WTC11 (cell line): ENCODE measurements at regions not wholly inside any gene's neighbourhood (a gene's known extent, or its start where the extent isn't known, plus 50 kb on each side); places are given as distances from the start of the nearest gene placed in this dataset.

ENCODE experiments used
- ATAC-seq: fragments of 200-7000 bp; cut with Tn5 transposase; 2 replicates; pipeline ENCODE4 v1.10.0; 2021; ENCODE audit warnings: mild to moderate bottlenecking, moderate library complexity
- CTCF ChIA-PET: fragments of 300-600 bp; sonication (Branson Sonifier 250); formaldehyde crosslinking; loops from one replicate; lab custom pipeline; 2021; ENCODE audit warnings: antibody characterized with exemption; lab: Charles Lee
- POLR2A ChIA-PET: fragments of 350-600 bp; sonication (Branson Sonifier 250); formaldehyde crosslinking; loops from one replicate; lab custom pipeline; 2021; ENCODE audit warnings: antibody characterized with exemption; lab: Charles Lee
- DNase-seq: peaks from one replicate; pipeline ENCODE4 v3.0.0; 2021; ENCODE audit warnings: low spot score
- H3K27ac Mint-ChIP-seq: 2 replicates; pipeline ENCODE4 v1.8.0; 2021; ENCODE audit warnings: mixed read lengths
- H3K27me3 Mint-ChIP-seq: 2 replicates; pipeline ENCODE4 v1.8.0; 2021; ENCODE audit warnings: low read depth, mild to moderate bottlenecking, moderate library complexity, mixed read lengths
- H3K36me3 Mint-ChIP-seq: 2 replicates; pipeline ENCODE4 v1.8.0; 2021; ENCODE audit warnings: mixed read lengths
- H3K4me1 Mint-ChIP-seq: 2 replicates; pipeline ENCODE4 v1.8.0; 2022; ENCODE audit warnings: mixed read lengths
- H3K4me3 Mint-ChIP-seq: 2 replicates; pipeline ENCODE4 v1.8.0; 2021; ENCODE audit warnings: mild to moderate bottlenecking, moderate library complexity, mixed read lengths
- H3K9me3 Mint-ChIP-seq: 2 replicates; pipeline ENCODE4 v1.8.0; 2021; ENCODE audit warnings: mixed read lengths
- AR ChIP-seq: fragments of 250-450 bp; sonication (Bioruptor Pico); IDR thresholded peaks from 2 replicates; pipeline ENCODE4 v1.9.0; 2021; ENCODE audit warnings: mild to moderate bottlenecking
- E2F1 ChIP-seq: sonication (generic); formaldehyde crosslinking; IDR thresholded peaks from 2 replicates; pipeline ENCODE4 v1.8.0; 2022; ENCODE audit warnings: mild to moderate bottlenecking, missing genetic modification reagents
- E2F4 ChIP-seq: sonication (generic); formaldehyde crosslinking; IDR thresholded peaks from 2 replicates; pipeline ENCODE4 v1.8.1; 2022; ENCODE audit warnings: low read depth, mild to moderate bottlenecking, moderate library complexity, missing genetic modification reagents, borderline replicate concordance
- ESRRA ChIP-seq: sonication (generic); formaldehyde crosslinking; IDR thresholded peaks from 2 replicates; pipeline ENCODE4 v1.8.1; 2022; ENCODE audit warnings: mild to moderate bottlenecking, missing genetic modification reagents, borderline replicate concordance
- FOXP1 ChIP-seq: sonication (generic); formaldehyde crosslinking; IDR thresholded peaks from 2 replicates; pipeline ENCODE4 v1.8.0; 2022; ENCODE audit warnings: missing genetic modification reagents, mild to moderate bottlenecking, moderate library complexity, borderline replicate concordance
- GABPB1 ChIP-seq: sonication (generic); formaldehyde crosslinking; IDR thresholded peaks from 2 replicates; pipeline ENCODE4 v1.8.1; 2023; ENCODE audit warnings: mild to moderate bottlenecking, missing genetic modification reagents
- GTF2I ChIP-seq: fragments of 250-450 bp; sonication (Bioruptor Pico); conservative IDR thresholded peaks from 2 replicates; pipeline ENCODE4 v1.4.0; 2021; ENCODE audit warnings: mild to moderate bottlenecking
- HMGXB4 ChIP-seq: sonication (generic); formaldehyde crosslinking; IDR thresholded peaks from 2 replicates; pipeline ENCODE4 v1.8.1; 2023; ENCODE audit warnings: mild to moderate bottlenecking, moderate library complexity, missing genetic modification reagents
- JUN ChIP-seq: sonication (generic); formaldehyde crosslinking; IDR thresholded peaks from 2 replicates; pipeline ENCODE4 v1.8.0; 2023; ENCODE audit warnings: mild to moderate bottlenecking, missing genetic modification reagents
- MYBL2 ChIP-seq: sonication (generic); formaldehyde crosslinking; IDR thresholded peaks from 2 replicates; pipeline ENCODE4 v1.8.1; 2023; ENCODE audit warnings: mild to moderate bottlenecking, moderate library complexity, missing genetic modification reagents
- PRDM15 ChIP-seq: sonication (generic); formaldehyde crosslinking; IDR thresholded peaks from 2 replicates; pipeline ENCODE4 v1.8.0; 2022; ENCODE audit warnings: missing genetic modification reagents
- PREB ChIP-seq: sonication (generic); formaldehyde crosslinking; IDR thresholded peaks from 2 replicates; pipeline ENCODE4 v1.8.1; 2022; ENCODE audit warnings: mild to moderate bottlenecking, missing genetic modification reagents, moderate library complexity, borderline replicate concordance
- RELA ChIP-seq: sonication (generic); formaldehyde crosslinking; IDR thresholded peaks from 2 replicates; pipeline ENCODE4 v1.8.1; 2022; ENCODE audit warnings: missing genetic modification reagents, mild to moderate bottlenecking, borderline replicate concordance
- SMAD4 ChIP-seq: sonication (generic); formaldehyde crosslinking; IDR thresholded peaks from 2 replicates; pipeline ENCODE4 v1.8.0; 2022; ENCODE audit warnings: mild to moderate bottlenecking, missing genetic modification reagents
- SOX15 ChIP-seq: fragments of 250-450 bp; sonication (Bioruptor Pico); IDR thresholded peaks from 2 replicates; pipeline ENCODE4 v1.9.0; 2021; ENCODE audit warnings: mild to moderate bottlenecking
- USF2 ChIP-seq: sonication (generic); formaldehyde crosslinking; IDR thresholded peaks from 2 replicates; pipeline ENCODE4 v1.8.1; 2023; ENCODE audit warnings: mild to moderate bottlenecking, missing genetic modification reagents, moderate library complexity
- ZMAT4 ChIP-seq: fragments of 250-450 bp; sonication (Bioruptor Pico); IDR thresholded peaks from 2 replicates; pipeline ENCODE4 v1.9.0; 2021; ENCODE audit warnings: mild to moderate bottlenecking
- ZNF263 ChIP-seq: sonication (generic); formaldehyde crosslinking; IDR thresholded peaks from 2 replicates; pipeline ENCODE4 v1.8.1; 2022; ENCODE audit warnings: low read depth, mild to moderate bottlenecking, moderate library complexity, missing genetic modification reagents
- ZNF671 ChIP-seq: fragments of 250-450 bp; sonication (Bioruptor Pico); IDR thresholded peaks from 2 replicates; pipeline ENCODE4 v1.8.0; 2021; ENCODE audit warnings: mild to moderate bottlenecking

- Mint-ChIP-seq H3K4me1 (peaks cover 15% of the 10 kb centered on the region), H3K27me3 (no peaks in the 10 kb centered on the region), H3K27ac (no peak overlapping the region), H3K4me3 (no peak overlapping the region), H3K9me3 (no peaks in the 10 kb centered on the region), H3K36me3 (no peaks in the 10 kb centered on the region)
- TF ChIP-seq MYBL2 (CRISPR knock-in tag) (no peak), SMAD4 (CRISPR knock-in tag) (no peak), PRDM15 (CRISPR knock-in tag) (no peak), FOXP1 (CRISPR knock-in tag) (no peak), GABPB1 (no peak), ZNF263 (no peak), USF2 (CRISPR knock-in tag) (no peak), AR (no peak), ESRRA (CRISPR knock-in tag) (no peak), HMGXB4 (no peak), E2F1 (CRISPR knock-in tag) (no peak), JUN (CRISPR knock-in tag) (no peak), ZMAT4 (no peak), ZNF671 (CRISPR knock-in tag) (no peak)
- ATAC-seq (no peak), DNase-seq (no peak)
- ChIA-PET CTCF (interaction anchor here (0.7 kb wide), 1 partner anchor 8 kb away, joined by 3 read pairs; no protein-coding TSS in a partner anchor), POLR2A (no interaction called here)
These were observed 440.3 kb upstream of the B3GALT2 start for GRCh38 chr1:193626695-193627094.

GRCh38 chr1:193625255-193625654, 438.8 kb upstream of the B3GALT2 start:
- no peaks in the 10 kb centered on the region for H3K9me3 Mint-ChIP-seq
- no peaks in the 10 kb centered on the region for H3K36me3 Mint-ChIP-seq
- no peak overlapping the region for H3K4me3 Mint-ChIP-seq
- H3K27me3 Mint-ChIP-seq: no peaks in the 10 kb centered on the region
- ChIA-PET POLR2A (interaction anchor here (0.7 kb wide), 1 partner anchor 23 kb away, joined by 3 read pairs; no protein-coding TSS in a partner anchor), CTCF (no interaction called here)
- ATAC-seq (no peak), DNase-seq (no peak)
- peaks cover 13% of the 10 kb centered on the region for H3K4me1 Mint-ChIP-seq
- H3K27ac Mint-ChIP-seq: no peak overlapping the region
- TF ChIP-seq PREB (CRISPR knock-in tag) (no peak), E2F4 (no peak), PRDM15 (CRISPR knock-in tag) (no peak), SOX15 (CRISPR knock-in tag) (no peak), GTF2I (CRISPR knock-in tag) (no peak), RELA (CRISPR knock-in tag) (no peak)
